ENCODE measurements at regions not wholly inside any gene's neighbourhood (a gene's known extent, or its start where the extent isn't known, plus 50 kb on each side); places are given as distances from the start of the nearest gene placed in this dataset.

DNA sequence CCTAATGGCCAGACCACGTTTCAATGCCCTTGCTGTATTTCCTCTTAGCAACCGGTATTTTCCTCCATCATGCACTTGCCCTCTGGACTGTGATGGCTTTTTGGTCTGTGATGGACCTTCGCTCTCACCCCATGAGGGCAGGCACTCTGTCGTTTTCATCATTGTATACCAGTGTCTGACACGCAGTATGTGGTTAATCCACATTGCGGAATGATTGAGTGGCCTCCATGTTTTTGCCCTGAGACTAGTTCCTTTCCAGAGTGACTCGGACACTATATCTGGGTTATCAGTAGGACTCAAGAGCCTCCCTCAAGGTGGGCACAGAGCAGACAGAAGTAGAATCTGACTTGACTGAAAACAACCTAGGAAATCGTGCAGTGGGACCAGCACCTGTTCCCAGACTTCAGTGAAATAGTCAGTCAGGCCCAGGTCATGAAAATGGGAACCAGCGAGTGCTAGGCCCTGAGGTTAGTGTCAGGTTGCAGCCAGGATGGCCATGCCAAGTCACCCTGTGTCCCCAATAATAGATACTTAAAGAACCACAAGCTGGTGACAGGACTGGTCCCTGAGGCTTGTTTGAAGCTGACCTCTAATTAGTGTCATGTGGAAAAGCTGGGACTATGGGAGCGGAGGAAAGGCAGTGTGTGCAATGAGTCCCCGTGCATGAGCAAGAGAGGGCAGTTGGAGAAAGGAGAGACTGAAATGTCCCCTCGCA, 464.7 kb downstream of the INSC start:
- H3K4me2 ChIP-seq (ENCODE audit: low read length): no peak overlapping the region
- H3K9me3 ChIP-seq (ENCODE audit: control insufficient read depth, low read length): no peaks in the 10 kb centered on the region
- H3K4me1 ChIP-seq: no peaks in the 10 kb centered on the region
- no peaks in the 10 kb centered on the region for H3K27me3 ChIP-seq (ENCODE audit: control insufficient read depth, insufficient read depth, low read length)
- TF ChIP-seq, protein P1, sequence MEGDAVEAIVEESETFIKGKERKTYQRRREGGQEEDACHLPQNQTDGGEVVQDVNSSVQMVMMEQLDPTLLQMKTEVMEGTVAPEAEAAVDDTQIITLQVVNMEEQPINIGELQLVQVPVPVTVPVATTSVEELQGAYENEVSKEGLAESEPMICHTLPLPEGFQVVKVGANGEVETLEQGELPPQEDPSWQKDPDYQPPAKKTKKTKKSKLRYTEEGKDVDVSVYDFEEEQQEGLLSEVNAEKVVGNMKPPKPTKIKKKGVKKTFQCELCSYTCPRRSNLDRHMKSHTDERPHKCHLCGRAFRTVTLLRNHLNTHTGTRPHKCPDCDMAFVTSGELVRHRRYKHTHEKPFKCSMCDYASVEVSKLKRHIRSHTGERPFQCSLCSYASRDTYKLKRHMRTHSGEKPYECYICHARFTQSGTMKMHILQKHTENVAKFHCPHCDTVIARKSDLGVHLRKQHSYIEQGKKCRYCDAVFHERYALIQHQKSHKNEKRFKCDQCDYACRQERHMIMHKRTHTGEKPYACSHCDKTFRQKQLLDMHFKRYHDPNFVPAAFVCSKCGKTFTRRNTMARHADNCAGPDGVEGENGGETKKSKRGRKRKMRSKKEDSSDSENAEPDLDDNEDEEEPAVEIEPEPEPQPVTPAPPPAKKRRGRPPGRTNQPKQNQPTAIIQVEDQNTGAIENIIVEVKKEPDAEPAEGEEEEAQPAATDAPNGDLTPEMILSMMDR (IDR thresholded peaks at IDR 0.05): no peak
- no peaks in the 10 kb centered on the region for H3K79me2 ChIP-seq
- H3K36me3 ChIP-seq (ENCODE audit: control insufficient read depth, insufficient read depth, low read length): no peaks in the 10 kb centered on the region
- no peak overlapping the region for H2AFZ ChIP-seq
- no peak overlapping the region for H3K4me3 ChIP-seq (ENCODE audit: low read depth, low read length)
- no peak overlapping the region for H3K27ac ChIP-seq
- no peak overlapping the region for H3K9ac ChIP-seq

DNA sequence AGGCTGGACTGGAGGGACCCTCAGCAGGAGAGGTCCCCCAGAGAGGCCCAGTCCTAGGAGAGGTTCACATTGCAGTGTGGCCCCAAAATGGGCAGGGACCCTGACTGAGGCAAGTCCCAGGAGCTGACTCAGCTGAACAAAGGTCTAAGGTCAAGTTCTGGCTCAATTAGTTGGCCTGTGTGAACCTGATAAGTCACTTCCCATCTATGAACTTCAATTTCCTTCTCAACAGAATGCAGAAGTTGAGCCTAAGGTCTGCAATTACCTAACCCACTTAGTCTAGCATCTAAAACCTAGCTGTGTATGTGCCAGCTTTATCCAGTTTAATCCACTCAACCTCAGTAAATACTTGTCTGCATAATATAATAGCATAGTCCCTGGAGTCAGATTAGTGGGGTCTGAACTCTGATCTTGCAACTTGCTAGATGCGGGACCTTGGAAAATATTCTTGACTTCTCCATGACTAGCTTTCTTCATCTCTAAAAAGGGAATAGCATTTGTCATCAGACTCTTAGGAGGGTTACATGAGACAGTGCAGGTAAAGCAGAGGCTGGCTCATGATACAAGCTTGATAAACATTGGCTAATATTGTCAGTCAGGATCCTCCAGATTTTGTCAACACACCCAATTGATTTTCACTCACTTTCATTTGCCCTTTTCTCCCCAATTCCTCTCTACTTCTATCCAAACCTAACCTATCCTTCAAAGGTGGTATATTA, 465.5 kb downstream of the INSC start:
- Histone ChIP-seq H3K27ac (no peak overlapping the region), H3K36me3 (ENCODE audit: control insufficient read depth, insufficient read depth, low read length) (no peaks in the 10 kb centered on the region), H3K9me3 (ENCODE audit: control insufficient read depth, low read length) (no peaks in the 10 kb centered on the region), H3K4me2 (ENCODE audit: low read length) (no peak overlapping the region), H3K4me3 (ENCODE audit: low read depth, low read length) (no peak overlapping the region), H3K4me1 (no peaks in the 10 kb centered on the region), H3K27me3 (ENCODE audit: control insufficient read depth, insufficient read depth, low read length) (no peaks in the 10 kb centered on the region), H2AFZ (no peak overlapping the region), H3K79me2 (no peaks in the 10 kb centered on the region), H3K9ac (no peak overlapping the region)
- TF ChIP-seq, protein P1 (IDR thresholded peaks at IDR 0.05): no peak

DNA sequence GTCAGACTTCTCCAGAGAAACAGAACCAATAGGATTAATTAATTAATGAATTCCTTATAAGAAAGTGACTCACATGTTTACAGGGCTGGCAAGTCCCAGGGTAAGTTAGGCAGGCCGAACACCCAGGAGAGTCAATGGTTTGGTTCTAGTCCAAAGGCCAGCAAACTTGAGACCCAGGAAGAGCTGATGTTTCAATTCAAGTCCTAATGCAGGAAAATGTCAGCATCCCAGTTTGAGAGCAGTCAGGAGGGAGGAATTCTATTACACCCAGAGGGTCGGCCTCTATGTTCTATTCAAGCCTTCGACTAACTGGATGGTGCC, 466.0 kb downstream of the INSC start:
- no peak overlapping the region for H3K4me2 ChIP-seq (ENCODE audit: low read length)
- H3K27me3 ChIP-seq (ENCODE audit: control insufficient read depth, insufficient read depth, low read length): no peaks in the 10 kb centered on the region
- H3K9ac ChIP-seq: no peak overlapping the region
- no peak overlapping the region for H3K27ac ChIP-seq
- no peak overlapping the region for H2AFZ ChIP-seq
- H3K4me3 ChIP-seq (ENCODE audit: low read depth, low read length): no peak overlapping the region
- no peaks in the 10 kb centered on the region for H3K36me3 ChIP-seq (ENCODE audit: control insufficient read depth, insufficient read depth, low read length)
- H3K9me3 ChIP-seq (ENCODE audit: control insufficient read depth, low read length): no peaks in the 10 kb centered on the region
- H3K4me1 ChIP-seq: no peaks in the 10 kb centered on the region
- TF ChIP-seq, protein P1 (IDR thresholded peaks at IDR 0.05): no peak
- no peaks in the 10 kb centered on the region for H3K79me2 ChIP-seq

DNA sequence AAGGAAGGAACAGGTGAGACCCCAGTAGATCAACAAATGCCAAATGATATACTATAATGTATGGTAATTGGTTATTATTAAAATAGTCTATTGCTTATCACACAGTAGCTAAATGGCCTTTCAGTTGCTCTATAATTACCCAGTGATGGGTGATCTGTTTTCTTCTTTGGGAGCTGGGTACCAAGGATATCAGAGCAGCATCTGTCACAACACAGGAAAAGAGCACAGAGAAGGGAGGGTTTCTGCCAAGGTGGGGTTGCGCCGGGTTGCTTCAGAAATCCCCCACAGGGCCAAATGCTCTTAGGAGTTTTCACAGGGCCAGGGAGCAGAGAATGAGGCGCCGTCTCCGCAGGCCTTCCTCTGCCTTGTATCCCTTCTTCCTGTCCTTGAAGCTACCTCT, 469.4 kb downstream of the INSC start:
- Histone ChIP-seq H3K4me2 (ENCODE audit: low read length) (no peak overlapping the region), H3K4me1 (no peaks in the 10 kb centered on the region), H3K4me3 (ENCODE audit: low read depth, low read length) (no peak overlapping the region), H3K9me3 (ENCODE audit: control insufficient read depth, low read length) (no peaks in the 10 kb centered on the region), H3K27me3 (ENCODE audit: control insufficient read depth, insufficient read depth, low read length) (no peaks in the 10 kb centered on the region), H2AFZ (no peak overlapping the region), H3K9ac (no peak overlapping the region), H3K79me2 (no peaks in the 10 kb centered on the region), H3K27ac (no peak overlapping the region), H3K36me3 (ENCODE audit: control insufficient read depth, insufficient read depth, low read length) (no peaks in the 10 kb centered on the region)
- TF ChIP-seq, protein P1 (IDR thresholded peaks at IDR 0.05): no peak
